GM12872 (cell line): ENCODE measurements at regions not wholly inside any gene's neighbourhood (a gene's known extent, or its start where the extent isn't known, plus 50 kb on each side); places are given as distances from the start of the nearest gene placed in this dataset.

Source experiments
- TF ChIP-seq, protein P1 (sequence below): IDR thresholded peaks from 3 replicates; pipeline ENCODE4 v1.5.1; 2011; ENCODE audit warnings: low read depth, mild to moderate bottlenecking, low read length, moderate library complexity; ENCODE audit not compliant: insufficient read depth

DNA sequence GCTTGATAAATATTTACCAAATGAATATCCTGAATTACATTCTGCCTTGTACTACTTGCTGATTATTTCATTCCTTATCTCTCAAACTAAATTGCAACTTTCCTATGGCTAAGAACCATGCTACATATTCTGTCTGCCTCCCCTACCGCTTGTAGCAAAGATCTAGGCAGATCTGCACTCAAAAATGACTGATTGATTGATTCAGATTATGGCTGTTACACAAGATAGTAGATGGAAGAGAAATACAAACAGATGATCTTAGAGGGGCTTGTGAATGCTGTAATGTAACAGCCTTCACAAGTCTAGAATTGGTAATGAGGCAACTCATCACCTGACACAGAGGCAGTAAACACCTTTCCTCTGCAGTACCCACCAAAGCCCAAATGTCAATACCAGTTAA is 446.1 kb downstream of the PRELID2 start:
- TF ChIP-seq, protein P1, sequence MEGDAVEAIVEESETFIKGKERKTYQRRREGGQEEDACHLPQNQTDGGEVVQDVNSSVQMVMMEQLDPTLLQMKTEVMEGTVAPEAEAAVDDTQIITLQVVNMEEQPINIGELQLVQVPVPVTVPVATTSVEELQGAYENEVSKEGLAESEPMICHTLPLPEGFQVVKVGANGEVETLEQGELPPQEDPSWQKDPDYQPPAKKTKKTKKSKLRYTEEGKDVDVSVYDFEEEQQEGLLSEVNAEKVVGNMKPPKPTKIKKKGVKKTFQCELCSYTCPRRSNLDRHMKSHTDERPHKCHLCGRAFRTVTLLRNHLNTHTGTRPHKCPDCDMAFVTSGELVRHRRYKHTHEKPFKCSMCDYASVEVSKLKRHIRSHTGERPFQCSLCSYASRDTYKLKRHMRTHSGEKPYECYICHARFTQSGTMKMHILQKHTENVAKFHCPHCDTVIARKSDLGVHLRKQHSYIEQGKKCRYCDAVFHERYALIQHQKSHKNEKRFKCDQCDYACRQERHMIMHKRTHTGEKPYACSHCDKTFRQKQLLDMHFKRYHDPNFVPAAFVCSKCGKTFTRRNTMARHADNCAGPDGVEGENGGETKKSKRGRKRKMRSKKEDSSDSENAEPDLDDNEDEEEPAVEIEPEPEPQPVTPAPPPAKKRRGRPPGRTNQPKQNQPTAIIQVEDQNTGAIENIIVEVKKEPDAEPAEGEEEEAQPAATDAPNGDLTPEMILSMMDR = no peak

DNA sequence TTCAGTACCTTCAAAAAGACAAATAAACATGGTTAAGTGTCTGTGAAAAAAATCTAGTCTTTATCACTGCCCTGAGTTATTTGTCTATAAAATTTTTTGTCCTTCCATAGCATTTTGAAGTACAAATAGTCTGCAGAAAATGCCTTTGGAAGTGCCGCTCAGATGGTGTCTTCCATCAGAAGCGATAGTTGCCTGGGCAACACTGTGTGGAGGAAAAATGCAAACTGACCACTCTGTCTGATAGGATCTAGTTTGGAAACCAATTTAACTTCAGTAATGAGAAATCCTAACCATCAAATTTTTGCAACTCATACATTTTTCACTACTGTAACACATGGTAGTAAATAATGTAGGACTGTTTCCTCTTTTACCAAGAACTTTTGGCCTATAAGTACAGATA is 449.9 kb downstream of the PRELID2 start:
- TF ChIP-seq, protein P1 = no peak

DNA sequence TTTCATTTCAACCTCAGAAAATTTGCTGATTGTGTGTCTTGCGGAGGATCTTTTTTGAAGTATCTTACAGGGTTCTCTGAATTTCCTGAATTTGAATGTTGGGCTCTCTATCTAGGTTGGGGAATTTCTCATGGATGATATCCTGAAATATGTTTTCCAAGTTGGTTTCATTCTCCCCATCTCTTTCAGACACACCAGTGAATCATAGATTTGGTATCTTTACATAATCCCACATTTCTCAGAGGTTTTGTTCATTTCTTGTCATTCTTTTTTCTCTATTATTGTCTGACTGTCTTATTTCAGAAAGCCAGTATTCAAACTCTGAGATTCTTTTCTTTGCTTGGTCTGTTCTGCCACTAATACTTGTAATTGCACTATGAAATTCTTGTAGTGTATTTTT is 456.9 kb downstream of the PRELID2 start:
- TF ChIP-seq, protein P1 = no peak

DNA sequence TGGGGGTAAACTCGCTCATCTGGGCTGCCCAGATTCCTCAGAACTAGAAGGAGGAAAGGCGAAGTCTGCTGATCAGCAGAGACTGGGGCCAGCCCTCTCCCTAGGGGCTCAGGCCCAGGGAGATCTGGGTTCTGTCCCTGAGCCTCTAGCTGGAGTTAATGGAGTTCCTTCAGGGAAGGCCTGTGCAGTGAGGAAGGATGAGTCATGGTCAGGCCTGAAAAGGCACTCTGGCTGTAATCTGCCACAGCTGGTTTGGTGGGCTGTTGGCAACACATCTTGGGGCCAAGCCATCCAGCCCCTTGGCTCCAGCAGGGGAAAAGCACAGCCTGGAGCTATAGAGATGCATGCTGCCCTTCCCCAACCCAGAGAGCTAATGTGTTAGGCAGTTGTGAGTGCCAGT is 459.6 kb downstream of the PRELID2 start:
- TF ChIP-seq, protein P1 = no peak

DNA sequence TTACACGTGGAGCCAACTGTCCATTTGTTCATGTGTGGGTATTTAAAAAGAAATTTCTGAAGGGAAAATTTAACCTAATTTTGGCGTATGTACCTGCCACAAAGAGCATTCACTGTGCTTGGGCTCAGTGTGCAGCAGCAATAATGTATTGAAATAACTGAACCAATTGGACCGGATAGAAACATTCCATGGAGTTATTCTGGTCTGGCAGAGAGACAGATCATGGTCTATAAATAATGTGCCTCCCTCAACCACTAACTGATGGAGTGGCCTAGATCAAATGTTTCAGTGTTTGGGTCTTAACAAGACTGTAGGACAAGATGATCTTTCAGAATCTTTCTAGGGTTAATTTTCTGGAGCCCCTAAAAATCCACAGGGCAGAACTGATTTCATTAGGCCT is 469.7 kb downstream of the PRELID2 start:
- TF ChIP-seq, protein P1 = no peak

DNA sequence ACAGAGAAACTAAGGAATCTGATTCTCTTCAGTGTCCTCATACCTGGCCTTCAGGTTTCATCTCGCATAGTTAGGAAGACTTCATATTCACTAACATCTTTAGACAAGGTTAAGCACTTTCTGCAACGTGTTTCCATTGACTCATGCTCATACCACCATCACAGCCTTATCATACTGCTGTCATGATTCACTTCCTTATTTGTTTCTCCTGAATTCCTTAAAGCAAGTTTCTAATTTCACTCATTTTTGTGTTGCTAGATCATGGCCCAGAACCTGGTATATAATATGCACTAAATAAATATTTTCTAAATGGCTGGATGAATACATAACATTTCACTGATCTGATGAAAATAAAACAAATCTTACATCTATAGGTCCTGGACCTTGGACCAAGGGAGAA is 472.9 kb downstream of the PRELID2 start:
- TF ChIP-seq, protein P1 = no peak

DNA sequence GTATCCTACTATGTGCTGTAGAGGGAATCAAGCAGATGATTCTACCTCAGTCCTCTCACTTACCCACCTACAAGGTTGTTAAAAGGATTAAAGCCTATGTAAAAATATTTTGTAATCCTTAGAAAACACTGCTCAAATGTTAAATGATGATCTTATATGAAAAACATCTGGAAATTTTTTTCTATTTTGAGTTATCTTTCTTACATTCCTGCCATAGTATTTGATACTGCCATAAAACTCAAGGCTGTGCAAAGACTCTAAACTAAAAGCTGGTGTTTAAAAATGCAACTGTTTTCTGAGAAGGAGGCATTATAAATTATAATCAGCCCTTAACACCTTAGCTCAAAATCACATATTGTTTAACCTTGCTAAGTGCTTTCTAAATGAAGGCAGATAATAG is 474.2 kb downstream of the PRELID2 start:
- TF ChIP-seq, protein P1 = no peak

DNA sequence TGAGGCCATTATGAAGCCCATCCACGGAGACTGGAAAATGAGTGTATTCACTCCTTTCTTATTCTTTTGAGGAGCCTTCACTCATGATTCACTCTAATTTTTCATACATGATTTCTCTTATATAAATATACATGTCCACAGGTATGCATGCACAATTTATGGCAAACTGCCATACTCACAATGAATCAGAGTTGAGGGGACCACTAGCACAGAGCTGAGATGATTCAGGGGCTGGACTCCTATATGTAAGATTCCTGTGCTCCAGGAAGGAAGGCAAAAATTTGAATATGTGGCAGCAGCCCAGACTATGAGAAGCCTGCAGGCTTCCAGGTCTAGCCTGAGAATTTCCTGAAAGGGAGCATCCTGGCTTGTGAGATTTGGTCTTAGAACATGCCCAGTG is 484.6 kb downstream of the PRELID2 start:
- TF ChIP-seq, protein P1 = no peak
